Liver (tissue), 7 donors: ENCODE measurements at regions not wholly inside any gene's neighbourhood (a gene's known extent, or its start where the extent isn't known, plus 50 kb on each side); places are given as distances from the start of the nearest gene placed in this dataset.

Experiments
- DNase-seq: peaks from one replicate; pipeline ENCODE4 v3.0.0-alpha.2; 2017; ENCODE audit warnings: low spot score
- H3K27ac ChIP-seq, 2 donors: one replicate each; pipeline ENCODE4 v1.7.0; 2013; ENCODE audit warnings: inconsistent platforms in 2 of 2, low read length in 2 of 2, control low read depth in 1 of 2, low read depth in 1 of 2, mild to moderate bottlenecking in 1 of 2
- H3K27me3 ChIP-seq, 4 donors: one replicate each; pipeline versions ENCODE4 v1.6.1 to v1.7.0; 2013; ENCODE audit warnings: low read length in 3 of 4, inconsistent platforms in 1 of 4, mild to moderate bottlenecking in 1 of 4, moderate library complexity in 1 of 4; ENCODE audit not compliant: control insufficient read depth in 4 of 4, insufficient read depth in 4 of 4
- H3K36me3 ChIP-seq, 4 donors: one replicate each; pipeline versions ENCODE4 v1.6.1 to v1.7.0; 2013; ENCODE audit warnings: low read length in 3 of 4, mild to moderate bottlenecking in 3 of 4, low read depth in 1 of 4, moderate library complexity in 1 of 4; ENCODE audit not compliant: control insufficient read depth in 4 of 4, insufficient read depth in 3 of 4
- H3K4me1 ChIP-seq, 4 donors: one replicate each; pipeline versions ENCODE4 v1.6.1 to v1.7.0; 2013; ENCODE audit warnings: low read length in 3 of 4, mild to moderate bottlenecking in 3 of 4, moderate library complexity in 1 of 4; ENCODE audit not compliant: control insufficient read depth in 4 of 4, insufficient read depth in 4 of 4
- H3K4me3 ChIP-seq, 3 donors: one replicate each; pipeline versions ENCODE4 v1.6.1 to v1.7.0; 2013; ENCODE audit warnings: low read length in 3 of 3, control low read depth in 1 of 3, low read depth in 1 of 3, mild to moderate bottlenecking in 1 of 3
- H3K9ac ChIP-seq, 2 donors: one replicate each; pipeline ENCODE4 v1.7.0; 2013; ENCODE audit warnings: low read length in 2 of 2, mild to moderate bottlenecking in 2 of 2, moderate library complexity in 2 of 2, control low read depth in 1 of 2, low read depth in 1 of 2
- H3K9me3 ChIP-seq, 4 donors: one replicate each; pipeline versions ENCODE4 v1.6.1 to v1.7.0; 2013; ENCODE audit warnings: low read length in 3 of 4; ENCODE audit not compliant: control insufficient read depth in 4 of 4
- EGR1 ChIP-seq, 2 donors: IDR thresholded peaks; 2 replicates each; pipeline ENCODE4 v1.6.1; 2016 to 2018; ENCODE audit warnings: antibody characterized with exemption in 2 of 2, low read depth in 2 of 2
- GABPA ChIP-seq, 2 donors: IDR thresholded peaks in 1 of 2; conservative IDR thresholded peaks in 1 of 2; 2 replicates each; pipeline ENCODE4 v1.6.1; 2016; ENCODE audit warnings: antibody characterized with exemption in 2 of 2, mild to moderate bottlenecking in 1 of 2, moderate library complexity in 1 of 2
- HNF4A ChIP-seq, 2 donors: conservative IDR thresholded peaks; 2 replicates each; pipeline ENCODE4 v1.6.1; 2016; ENCODE audit warnings: antibody characterized with exemption in 2 of 2, mild to moderate bottlenecking in 2 of 2
- HNF4G ChIP-seq: IDR thresholded peaks from 2 replicates; pipeline ENCODE4 v1.6.1; 2016; ENCODE audit warnings: antibody characterized with exemption
- JUND ChIP-seq, 2 donors: IDR thresholded peaks; 2 replicates each; pipeline ENCODE4 v1.6.1; 2016; ENCODE audit warnings: antibody characterized with exemption in 2 of 2
- NR2F2 ChIP-seq: IDR thresholded peaks from 2 replicates; pipeline ENCODE4 v1.6.1; 2016; ENCODE audit warnings: antibody characterized with exemption
- RAD21 ChIP-seq, 2 donors: IDR thresholded peaks; 2 replicates each; pipeline ENCODE4 v1.6.1; 2016; ENCODE audit warnings: antibody characterized with exemption in 2 of 2, mild to moderate bottlenecking in 2 of 2
- RXRA ChIP-seq, 2 donors: IDR thresholded peaks; 2 replicates each; pipeline ENCODE4 v1.6.1; 2017 to 2018; ENCODE audit warnings: antibody characterized with exemption in 2 of 2, mild to moderate bottlenecking in 1 of 2
- TAF1 ChIP-seq: conservative IDR thresholded peaks from 2 replicates; pipeline ENCODE4 v1.6.1; 2016; ENCODE audit warnings: antibody characterized with exemption, mild to moderate bottlenecking
- YY1 ChIP-seq: IDR thresholded peaks from 2 replicates; pipeline ENCODE4 v1.6.1; 2016; ENCODE audit warnings: antibody characterized with exemption, mild to moderate bottlenecking
- WGBS: extraction: QIAGEN DNeasy Blood & Tissue Kit; methylation state at CpG from one replicate; pipeline ENCODE4 v1.1.7; 2013; 5-methylcytosine and 5-hydroxymethylcytosine counted together
- TF ChIP-seq, protein P1 (sequence below): IDR thresholded peaks from 2 replicates; pipeline ENCODE4 v1.6.1; 2016; ENCODE audit warnings: antibody characterized with exemption
- TF ChIP-seq, protein P2 (sequence below): IDR thresholded peaks from 2 replicates; pipeline ENCODE4 v1.6.1; 2016; ENCODE audit warnings: antibody characterized with exemption
- TF ChIP-seq, protein P3 (sequence below): IDR thresholded peaks from 2 replicates; pipeline ENCODE4 v1.6.1; 2016; ENCODE audit warnings: antibody characterized with exemption, mild to moderate bottlenecking
- donor health status: healthy.
- donor health status: healthy.
- donor health status: healthy.
- donor health status: healthy.

DNA sequence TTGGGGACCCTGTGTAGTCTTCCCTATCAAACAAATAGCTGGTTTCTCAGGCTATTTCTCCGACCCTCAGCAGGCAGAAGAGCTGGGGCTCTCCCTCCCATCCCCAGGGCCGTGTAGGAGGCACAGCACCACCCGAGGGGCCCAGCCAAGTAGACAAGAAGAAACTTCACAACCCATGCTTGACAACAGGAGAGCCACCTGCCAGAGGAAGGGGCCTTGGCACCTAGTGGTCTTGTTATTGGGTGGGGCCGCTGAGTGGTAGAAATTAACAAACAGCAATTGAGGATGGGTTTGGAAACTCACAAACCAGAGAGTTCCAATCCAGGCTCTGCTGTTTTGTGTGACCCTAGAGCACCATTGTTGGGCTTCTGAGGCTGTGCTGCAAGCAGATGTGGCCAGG, 108.5 kb upstream of the CHD6 start:
- Histone ChIP-seq H3K4me1 (no peaks in the 10 kb centered on the region), H3K27me3 (no peaks in the 10 kb centered on the region), H3K4me3 (no peak overlapping the region), H3K9ac (no peak overlapping the region), H3K36me3 (no peaks in the 10 kb centered on the region), H3K9me3 (no peaks in the 10 kb centered on the region), H3K27ac (no peak overlapping the region)
- 66% methylated on average over 4 of the region's 4 CpGs for WGBS
- TF ChIP-seq RXRA (IDR thresholded peaks at IDR 0.05) = no peak
- TF ChIP-seq, protein P1, sequence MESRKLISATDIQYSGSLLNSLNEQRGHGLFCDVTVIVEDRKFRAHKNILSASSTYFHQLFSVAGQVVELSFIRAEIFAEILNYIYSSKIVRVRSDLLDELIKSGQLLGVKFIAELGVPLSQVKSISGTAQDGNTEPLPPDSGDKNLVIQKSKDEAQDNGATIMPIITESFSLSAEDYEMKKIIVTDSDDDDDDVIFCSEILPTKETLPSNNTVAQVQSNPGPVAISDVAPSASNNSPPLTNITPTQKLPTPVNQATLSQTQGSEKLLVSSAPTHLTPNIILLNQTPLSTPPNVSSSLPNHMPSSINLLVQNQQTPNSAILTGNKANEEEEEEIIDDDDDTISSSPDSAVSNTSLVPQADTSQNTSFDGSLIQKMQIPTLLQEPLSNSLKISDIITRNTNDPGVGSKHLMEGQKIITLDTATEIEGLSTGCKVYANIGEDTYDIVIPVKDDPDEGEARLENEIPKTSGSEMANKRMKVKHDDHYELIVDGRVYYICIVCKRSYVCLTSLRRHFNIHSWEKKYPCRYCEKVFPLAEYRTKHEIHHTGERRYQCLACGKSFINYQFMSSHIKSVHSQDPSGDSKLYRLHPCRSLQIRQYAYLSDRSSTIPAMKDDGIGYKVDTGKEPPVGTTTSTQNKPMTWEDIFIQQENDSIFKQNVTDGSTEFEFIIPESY = no peak
- no peak for TF ChIP-seq HNF4A (conservative IDR thresholded peaks at IDR 0.05)
- no peak for TF ChIP-seq YY1
- no peak for TF ChIP-seq EGR1 (IDR thresholded peaks at IDR 0.05; ENCODE audit: low read depth in 2 of 2)
- TF ChIP-seq NR2F2 = no peak
- TF ChIP-seq JUND (IDR thresholded peaks at IDR 0.05) = no peak
- TF ChIP-seq HNF4G = no peak
- TF ChIP-seq GABPA (IDR thresholded peaks at IDR 0.05 in 1 of 2, conservative IDR thresholded peaks at IDR 0.05 in 1 of 2) = no peak
- no peak for DNase-seq

DNA sequence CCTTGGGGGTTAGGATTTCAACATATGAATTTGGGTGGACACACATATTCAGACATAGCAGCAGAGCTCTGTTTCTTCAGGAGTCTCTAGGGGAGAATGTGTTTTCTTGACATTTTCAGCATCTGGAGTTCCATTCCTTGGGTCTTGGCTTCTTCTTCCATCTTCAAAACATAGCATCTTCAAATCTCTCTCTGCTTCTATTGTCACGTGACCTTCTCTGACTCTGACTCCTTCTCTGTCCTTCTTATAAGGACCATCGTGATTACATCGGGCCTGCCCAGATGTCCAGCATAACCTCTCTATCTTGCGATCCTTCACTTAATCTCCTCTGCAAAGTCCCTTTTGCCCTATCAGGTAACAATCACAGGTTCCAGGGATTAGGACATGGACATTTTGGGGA, 101.0 kb upstream of the CHD6 start:
- Histone ChIP-seq H3K4me1 (no peaks in the 10 kb centered on the region), H3K4me3 (no peak overlapping the region), H3K27me3 (no peaks in the 10 kb centered on the region), H3K9me3 (no peaks in the 10 kb centered on the region), H3K36me3 (no peaks in the 10 kb centered on the region), H3K27ac (no peak overlapping the region), H3K9ac (no peak overlapping the region)
- DNase-seq = no peak
- TF ChIP-seq TAF1 (no peak), RAD21 (IDR thresholded peaks at IDR 0.05) (no peak), EGR1 (IDR thresholded peaks at IDR 0.05; ENCODE audit: low read depth in 2 of 2) (no peak), NR2F2 (no peak), GABPA (IDR thresholded peaks at IDR 0.05 in 1 of 2, conservative IDR thresholded peaks at IDR 0.05 in 1 of 2) (no peak)
- TF ChIP-seq, protein P2, sequence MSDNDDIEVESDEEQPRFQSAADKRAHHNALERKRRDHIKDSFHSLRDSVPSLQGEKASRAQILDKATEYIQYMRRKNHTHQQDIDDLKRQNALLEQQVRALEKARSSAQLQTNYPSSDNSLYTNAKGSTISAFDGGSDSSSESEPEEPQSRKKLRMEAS = no peak
- TF ChIP-seq, protein P3, sequence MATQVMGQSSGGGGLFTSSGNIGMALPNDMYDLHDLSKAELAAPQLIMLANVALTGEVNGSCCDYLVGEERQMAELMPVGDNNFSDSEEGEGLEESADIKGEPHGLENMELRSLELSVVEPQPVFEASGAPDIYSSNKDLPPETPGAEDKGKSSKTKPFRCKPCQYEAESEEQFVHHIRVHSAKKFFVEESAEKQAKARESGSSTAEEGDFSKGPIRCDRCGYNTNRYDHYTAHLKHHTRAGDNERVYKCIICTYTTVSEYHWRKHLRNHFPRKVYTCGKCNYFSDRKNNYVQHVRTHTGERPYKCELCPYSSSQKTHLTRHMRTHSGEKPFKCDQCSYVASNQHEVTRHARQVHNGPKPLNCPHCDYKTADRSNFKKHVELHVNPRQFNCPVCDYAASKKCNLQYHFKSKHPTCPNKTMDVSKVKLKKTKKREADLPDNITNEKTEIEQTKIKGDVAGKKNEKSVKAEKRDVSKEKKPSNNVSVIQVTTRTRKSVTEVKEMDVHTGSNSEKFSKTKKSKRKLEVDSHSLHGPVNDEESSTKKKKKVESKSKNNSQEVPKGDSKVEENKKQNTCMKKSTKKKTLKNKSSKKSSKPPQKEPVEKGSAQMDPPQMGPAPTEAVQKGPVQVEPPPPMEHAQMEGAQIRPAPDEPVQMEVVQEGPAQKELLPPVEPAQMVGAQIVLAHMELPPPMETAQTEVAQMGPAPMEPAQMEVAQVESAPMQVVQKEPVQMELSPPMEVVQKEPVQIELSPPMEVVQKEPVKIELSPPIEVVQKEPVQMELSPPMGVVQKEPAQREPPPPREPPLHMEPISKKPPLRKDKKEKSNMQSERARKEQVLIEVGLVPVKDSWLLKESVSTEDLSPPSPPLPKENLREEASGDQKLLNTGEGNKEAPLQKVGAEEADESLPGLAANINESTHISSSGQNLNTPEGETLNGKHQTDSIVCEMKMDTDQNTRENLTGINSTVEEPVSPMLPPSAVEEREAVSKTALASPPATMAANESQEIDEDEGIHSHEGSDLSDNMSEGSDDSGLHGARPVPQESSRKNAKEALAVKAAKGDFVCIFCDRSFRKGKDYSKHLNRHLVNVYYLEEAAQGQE = no peak
- TF ChIP-seq, protein P1 = no peak
- WGBS = 92% methylated on average over 4 of the region's 4 CpGs
